DMS 273 treated with DMSO at 0.1 percent for 48 hours (cell line): ENCODE measurements at regions not wholly inside any gene's neighbourhood (a gene's known extent, or its start where the extent isn't known, plus 50 kb on each side); places are given as distances from the start of the nearest gene placed in this dataset.

ENCODE experiments used
- DNase-seq: peaks from one replicate; lab custom pipeline; 2025; lab: John Stamatoyannopoulos, UW

- no peak for DNase-seq
Observed at GRCh38 chr2:155792666-155793065, 539.9 kb downstream of the NR4A2 start.

DNA sequence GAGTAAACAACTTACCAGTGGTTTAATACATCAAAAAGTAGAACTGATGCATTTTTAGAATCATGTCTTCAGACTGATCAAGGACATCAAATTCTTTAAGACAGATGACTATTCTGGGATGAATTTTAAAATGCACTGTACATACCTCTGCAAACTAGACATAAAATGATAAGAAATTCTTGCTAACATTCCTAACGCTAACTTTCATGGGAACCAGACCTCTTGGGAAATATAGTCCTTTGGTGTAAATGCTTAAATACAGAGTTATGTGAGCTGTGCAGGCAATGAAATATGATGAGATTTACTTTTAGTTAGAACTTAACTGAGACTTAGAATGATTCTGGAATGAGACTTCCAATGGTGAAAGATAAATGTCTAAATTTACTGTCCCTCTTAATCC is 562.0 kb downstream of the NR4A2 start:
- no peak for DNase-seq

DNA sequence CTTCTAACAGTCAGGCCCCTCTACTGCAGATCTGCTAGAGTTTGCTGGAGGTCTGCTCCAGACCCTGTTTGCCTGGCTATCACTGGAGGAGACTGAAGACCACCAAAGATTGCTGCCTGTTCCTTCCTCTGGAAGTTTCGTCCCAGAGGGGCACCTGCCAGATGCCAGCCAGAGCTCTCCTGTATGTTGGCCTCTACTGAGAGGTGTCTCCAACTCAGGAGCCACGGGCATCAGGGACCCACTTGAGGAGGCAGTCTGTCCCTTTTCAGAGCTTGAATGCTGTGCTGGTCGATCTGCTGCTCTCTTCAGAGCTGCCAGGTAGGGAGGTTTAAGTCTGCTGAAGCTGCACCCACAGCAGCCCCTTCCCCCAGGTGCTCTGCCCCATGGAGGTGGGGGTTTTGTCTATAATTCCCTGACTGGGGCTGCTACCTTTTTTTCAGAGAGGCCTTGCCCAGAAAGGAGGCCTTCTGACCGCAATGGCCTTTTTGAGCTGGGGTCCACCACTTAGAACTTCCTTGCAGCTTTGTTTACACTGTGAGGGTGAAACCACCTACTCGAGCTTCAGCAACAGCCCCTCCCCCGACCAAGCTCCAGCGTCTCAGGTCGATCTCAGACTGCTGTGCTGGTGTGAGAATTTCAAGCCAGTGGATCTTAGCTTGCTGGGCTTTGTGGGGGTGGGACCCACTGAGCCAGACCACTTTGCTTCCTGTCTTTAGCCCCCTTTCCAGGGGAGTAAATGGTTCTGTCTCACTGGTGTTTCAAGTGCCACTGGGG is 566.0 kb downstream of the NR4A2 start:
- no peak for DNase-seq

GRCh38 chr2:155755481-155755880 is 577.0 kb downstream of the NR4A2 start:
- no peak for DNase-seq

DNA sequence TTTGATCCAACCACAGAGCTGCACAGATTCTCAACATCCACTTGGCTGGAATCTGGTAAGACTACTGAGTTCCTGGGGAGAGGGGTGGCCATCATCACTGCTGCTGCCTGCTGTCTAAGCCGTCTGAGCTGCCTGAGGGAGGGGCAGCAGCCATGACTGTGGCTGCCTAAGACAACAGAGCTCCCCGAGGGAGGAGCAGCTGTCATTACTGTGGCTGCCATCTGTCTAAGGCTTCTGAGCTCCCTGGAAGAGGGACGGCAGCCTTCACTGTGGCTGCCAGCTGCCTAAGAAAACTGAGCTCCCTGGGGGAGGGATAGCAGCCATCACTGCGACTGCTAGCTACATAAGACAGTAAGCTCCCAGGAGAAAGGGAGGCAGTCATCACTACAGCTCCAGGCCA is 584.4 kb downstream of the NR4A2 start:
- peak; percentile 85 for DNase-seq

DNA sequence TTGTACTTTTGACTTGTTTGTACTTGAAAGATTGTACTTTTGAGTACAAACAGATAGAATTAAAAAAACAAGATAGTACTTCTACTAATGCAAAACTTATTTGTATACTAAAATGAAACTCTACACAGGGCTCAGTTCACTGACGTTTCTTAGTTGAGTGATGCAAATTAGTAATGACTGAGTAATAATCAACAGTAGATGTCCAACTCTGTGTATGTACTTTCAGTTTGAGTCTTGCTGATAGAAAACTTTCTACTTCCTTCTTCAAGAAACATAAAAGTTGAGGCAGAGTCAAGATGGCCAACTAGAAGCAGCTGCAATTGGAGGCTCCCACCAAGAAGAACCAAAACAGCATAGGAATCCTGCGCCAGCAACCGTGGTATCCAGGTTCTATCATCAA is 585.0 kb downstream of the NR4A2 start:
- no peak for DNase-seq

GRCh38 chr2:155733091-155733853 is 599.2 kb downstream of the NR4A2 start:
- DNase-seq = no peak

DNA sequence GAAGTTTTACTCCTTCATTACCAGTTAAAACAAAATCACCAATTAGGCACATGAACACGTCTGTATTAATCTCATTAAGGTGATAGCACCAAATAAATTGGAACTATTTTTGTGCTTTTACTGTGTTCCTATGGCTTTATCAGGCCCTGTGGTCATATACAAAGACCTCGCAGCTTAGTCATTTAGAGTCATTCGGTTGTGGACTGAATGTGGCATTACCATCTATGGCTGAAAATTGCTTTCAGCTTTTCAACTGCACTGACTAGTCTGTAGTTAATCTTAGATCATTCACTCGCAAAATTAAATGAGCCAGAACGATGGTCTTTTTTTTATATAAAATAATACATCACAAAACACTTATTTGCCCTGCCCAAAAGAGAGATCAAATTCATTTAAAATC is 601.7 kb downstream of the NR4A2 start:
- DNase-seq = no peak

- DNase-seq = no peak
Observed at GRCh38 chr2:155727187-155727895, 605.2 kb downstream of the NR4A2 start.

DNA sequence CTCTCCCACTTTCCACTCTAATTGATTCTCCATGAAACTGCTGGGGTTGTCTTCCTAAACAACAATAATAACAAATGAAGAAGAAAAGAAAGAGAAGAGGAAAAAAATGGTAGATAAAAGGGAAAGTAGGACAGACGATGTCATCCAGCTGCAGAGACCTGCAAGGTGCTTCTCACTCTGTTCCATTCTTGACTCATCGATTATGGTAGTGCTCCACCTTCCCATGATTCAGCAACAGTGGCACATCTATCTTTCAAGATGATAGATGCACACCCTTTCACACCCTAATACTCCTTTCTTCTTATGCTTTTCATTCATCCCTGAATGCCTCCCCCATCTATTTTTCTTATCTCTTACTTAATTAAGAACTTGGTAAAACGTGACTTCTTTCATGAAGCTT is 610.2 kb downstream of the NR4A2 start:
- DNase-seq = no peak

- DNase-seq = no peak
Observed at GRCh38 chr2:155715705-155716104, 616.8 kb downstream of the NR4A2 start.

DNA sequence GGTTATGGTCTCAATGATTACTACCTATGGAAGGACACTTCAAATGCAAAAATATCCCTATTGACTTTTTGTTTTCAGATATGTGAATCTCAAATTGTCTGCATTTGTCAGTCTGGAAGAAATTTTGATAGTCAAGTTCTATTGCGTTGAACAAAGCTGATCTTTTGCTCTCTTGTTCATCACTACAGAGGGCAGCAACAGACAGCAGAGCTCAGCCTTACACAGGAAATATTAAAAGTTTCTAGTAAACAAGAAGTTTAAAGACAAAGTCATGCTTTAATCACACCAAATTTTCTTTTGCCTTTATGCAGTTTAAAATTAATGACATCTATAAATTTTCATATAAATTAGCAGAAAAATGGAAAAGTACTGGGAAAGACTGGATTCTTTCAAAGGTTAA is 617.5 kb downstream of the NR4A2 start:
- DNase-seq = no peak

DNA sequence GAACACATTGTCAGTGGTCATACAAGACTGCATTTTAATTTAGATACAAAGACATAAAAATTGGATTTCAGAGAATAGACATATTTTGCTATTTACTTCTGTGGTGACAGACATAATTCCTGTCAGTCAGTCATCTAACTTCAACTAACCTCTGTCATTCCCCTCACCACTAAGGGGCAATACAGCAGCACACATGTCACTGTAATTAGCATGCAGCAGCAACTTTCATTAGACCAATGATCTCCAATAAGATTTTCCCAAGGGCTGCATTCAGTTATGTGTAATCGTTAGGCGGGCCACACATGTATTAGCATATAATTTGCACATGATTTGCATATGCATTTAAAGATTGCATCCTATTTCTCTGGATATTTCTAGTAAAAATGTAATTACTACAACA is 624.5 kb downstream of the NR4A2 start:
- DNase-seq = no peak

DNA sequence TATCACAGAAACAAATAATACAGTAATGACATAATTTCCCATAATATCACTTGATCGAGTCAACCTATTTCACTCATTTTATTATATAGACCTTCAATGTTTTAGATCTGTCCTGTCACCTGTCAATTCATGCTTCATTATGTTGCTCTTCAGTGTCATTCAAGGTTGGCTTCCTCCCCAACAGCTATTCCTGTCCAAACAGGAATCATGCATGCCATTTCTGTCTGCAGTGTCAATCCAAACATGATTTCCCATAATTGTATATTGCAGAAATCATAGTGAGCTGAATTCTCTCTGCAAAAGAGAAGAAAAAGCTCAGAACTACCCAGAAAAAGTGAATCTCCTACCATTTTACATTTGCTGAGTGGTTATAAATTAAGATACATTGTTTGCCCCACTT is 628.6 kb downstream of the NR4A2 start:
- DNase-seq = no peak

- DNase-seq = no peak
Observed at GRCh38 chr2:155703048-155703447, 629.5 kb downstream of the NR4A2 start.

GRCh38 chr2:155701721-155702120 is 630.8 kb downstream of the NR4A2 start:
- DNase-seq = no peak

DNA sequence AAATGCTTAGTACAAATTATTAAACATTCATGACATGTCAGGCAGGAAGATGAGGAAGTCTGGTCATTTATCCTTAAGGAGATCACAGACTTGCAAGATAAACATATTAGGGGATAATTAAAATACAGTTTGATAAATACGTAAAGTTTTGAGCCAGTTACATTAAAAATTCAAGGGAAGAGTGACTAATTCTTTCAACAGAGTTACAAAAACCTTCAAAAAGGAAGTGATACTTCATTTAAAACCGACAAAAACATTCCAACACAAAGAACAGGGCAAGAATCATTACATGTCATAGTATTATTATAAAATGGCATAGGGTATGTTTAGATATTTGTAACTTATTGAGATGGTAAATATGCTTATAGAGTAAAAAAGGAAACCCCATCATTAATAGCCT is 636.0 kb downstream of the NR4A2 start:
- DNase-seq = no peak

- DNase-seq = no peak
Observed at GRCh38 chr2:155695505-155695904, 637.0 kb downstream of the NR4A2 start.

- no peak for DNase-seq
Observed at GRCh38 chr2:155692856-155693255, 639.7 kb downstream of the NR4A2 start.

- DNase-seq = no peak
Observed at GRCh38 chr2:155692106-155692505, 640.4 kb downstream of the NR4A2 start.

DNA sequence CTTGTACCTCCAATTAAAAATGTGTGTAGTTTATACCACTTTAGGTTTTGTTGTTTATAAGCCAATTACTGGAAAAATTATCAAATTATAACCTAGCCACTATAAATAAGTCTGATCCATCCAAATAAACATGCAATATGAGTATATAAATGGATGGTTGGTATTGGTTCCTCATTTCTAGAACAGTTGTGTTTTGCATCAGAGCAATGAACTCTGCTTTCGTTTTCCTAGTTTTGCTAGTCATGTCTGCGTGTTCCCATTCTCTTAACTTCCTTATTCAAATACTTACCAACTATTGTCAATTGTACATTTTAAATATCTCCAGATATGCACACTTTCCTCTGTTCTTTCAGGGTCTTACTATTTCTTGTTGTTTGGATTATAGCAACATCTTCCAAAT is 641.7 kb downstream of the NR4A2 start:
- no peak for DNase-seq

- DNase-seq = no peak
Observed at GRCh38 chr2:155689791-155690190, 642.7 kb downstream of the NR4A2 start.

DNA sequence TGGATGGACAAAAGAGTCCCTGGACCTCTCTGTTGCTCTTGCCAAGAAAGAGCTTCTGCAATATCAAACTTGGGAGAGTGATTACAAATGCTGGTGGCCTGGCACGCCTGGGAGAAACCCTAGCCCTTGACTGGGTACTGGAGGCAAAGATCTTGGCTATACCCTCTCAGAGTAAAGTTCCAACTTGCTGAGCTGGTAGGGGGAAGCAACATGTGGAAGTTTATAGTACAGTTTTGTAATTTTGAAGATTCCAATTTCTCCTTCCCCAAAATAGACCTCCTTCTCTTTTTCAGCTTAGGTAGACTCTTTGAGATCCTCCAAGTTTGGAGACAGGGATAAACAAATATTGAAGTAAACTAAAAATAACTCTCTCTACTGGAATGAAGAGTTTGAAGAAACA is 645.3 kb downstream of the NR4A2 start:
- DNase-seq = no peak
